SK-N-SH (cell line): ENCODE measurements at regions not wholly inside any gene's neighbourhood (a gene's known extent, or its start where the extent isn't known, plus 50 kb on each side); places are given as distances from the start of the nearest gene placed in this dataset.

Experiments used
- CTCF ChIA-PET: fragments of 300-600, 350-600 bp; formaldehyde crosslinking; extraction: SDS; loops from one replicate; lab custom pipeline; 2021; lab: Yijun Ruan, JAX
- POLR2A ChIA-PET: fragments of 350-600 bp; sonication (Branson Sonifier 250); formaldehyde crosslinking; extraction: SDS; loops from one replicate; lab custom pipeline; 2020; ENCODE audit warnings: antibody characterized with exemption, inconsistent platforms; lab: Yijun Ruan, JAX
- DNase-seq: peaks from one replicate; pipeline ENCODE4 v3.0.0; 2012
- H2AFZ ChIP-seq: fragments of 200-600 bp; sonication (generic); 2 replicates; pipeline ENCODE4 v1.8.1; 2016; ENCODE audit warnings: antibody characterized with exemption, mild to moderate bottlenecking, low read depth
- H3F3A ChIP-seq: fragments of 200-600 bp; sonication (generic); replicated peaks from 2 replicates; pipeline ENCODE3; 2016; ENCODE audit warnings: antibody characterized with exemption, mild to moderate bottlenecking; ENCODE audit not compliant: insufficient read depth
- H3K27ac ChIP-seq, 2 experiments: fragments of 200-500 bp in 1 of 2; fragments of 200-600 bp in 1 of 2; sonication (Bioruptor generic) in 1 of 2; sonication (generic), shearing (Covaris generic) in 1 of 2; 2 replicates each; pipeline versions ENCODE4 v1.5.1 to v1.6.1; 2014 to 2016; ENCODE audit warnings: low read depth in 2 of 2, inconsistent platforms in 1 of 2, low read length in 1 of 2, mild to moderate bottlenecking in 1 of 2, mixed read lengths in 1 of 2
- H3K27me3 ChIP-seq: fragments of 200-600 bp; sonication (generic), shearing (Covaris generic); 2 replicates; pipeline ENCODE4 v1.6.1; 2016; ENCODE audit warnings: mixed run types; ENCODE audit not compliant: insufficient read depth
- H3K36me3 ChIP-seq, 2 experiments: fragments of 200-500 bp in 1 of 2; fragments of 200-600 bp in 1 of 2; sonication (Bioruptor generic) in 1 of 2; sonication (generic) in 1 of 2; replicated peaks in 1 of 2; 2 replicates each; pipeline versions ENCODE3 to v1.5.1; 2014 to 2016; ENCODE audit warnings: low read length in 1 of 2, mild to moderate bottlenecking in 1 of 2; ENCODE audit not compliant: insufficient read depth in 2 of 2, control insufficient read depth in 1 of 2
- H3K4me1 ChIP-seq, 2 experiments: fragments of 200-500 bp in 1 of 2; fragments of 200-600 bp in 1 of 2; sonication (Bioruptor generic) in 1 of 2; sonication (generic), shearing (Covaris generic) in 1 of 2; 2 replicates each; pipeline versions ENCODE4 v1.5.1 to v1.6.1; 2014 to 2016; ENCODE audit warnings: low read depth in 1 of 2, low read length in 1 of 2, mixed run types in 1 of 2; ENCODE audit not compliant: insufficient read depth in 2 of 2, control insufficient read depth in 1 of 2
- H3K4me2 ChIP-seq: fragments of 200-600 bp; sonication (generic), shearing (Covaris generic); 2 replicates; pipeline ENCODE4 v1.6.1; 2017; ENCODE audit warnings: mixed run types
- H3K4me3 ChIP-seq, 2 experiments: fragments of 200-500 bp in 1 of 2; fragments of 200-600 bp in 1 of 2; sonication (Bioruptor generic) in 1 of 2; sonication (generic), shearing (Covaris generic) in 1 of 2; 2 replicates each; pipeline versions ENCODE4 v1.5.1 to v1.8.1; 2014 to 2016; ENCODE audit warnings: low read depth in 2 of 2, inconsistent platforms in 1 of 2, low read length in 1 of 2, mild to moderate bottlenecking in 1 of 2, mixed read lengths in 1 of 2, moderate library complexity in 1 of 2
- H3K79me2 ChIP-seq: fragments of 200-600 bp; sonication (generic); 2 replicates; pipeline ENCODE4 v1.8.1; 2017; ENCODE audit warnings: mild to moderate bottlenecking; ENCODE audit not compliant: insufficient read depth
- H3K9ac ChIP-seq: fragments of 200-600 bp; sonication (generic); 2 replicates; pipeline ENCODE4 v1.6.1; 2017; ENCODE audit warnings: mixed run types
- H3K9me2 ChIP-seq: fragments of 200-600 bp; sonication (generic); 2 replicates; pipeline ENCODE4 v1.6.1; 2017; ENCODE audit warnings: mixed run types
- H3K9me3 ChIP-seq: fragments of 200-600 bp; sonication (generic); 2 replicates; pipeline ENCODE4 v1.6.1; 2017; ENCODE audit warnings: mixed run types, mild to moderate bottlenecking, moderate library complexity
- H4K20me1 ChIP-seq: fragments of 200-600 bp; sonication (generic); 2 replicates; pipeline ENCODE4 v1.6.1; 2017; ENCODE audit warnings: mild to moderate bottlenecking, mixed run types; ENCODE audit not compliant: insufficient read depth
- ELF1 ChIP-seq: IDR thresholded peaks from 2 replicates; pipeline ENCODE4 v1.4.0; 2012
- EZH2phosphoT487 ChIP-seq: fragments of 200-600 bp; sonication (generic); IDR thresholded peaks from 2 replicates; pipeline ENCODE4 v1.6.1; 2017; ENCODE audit warnings: low read depth, mixed run types, mild to moderate bottlenecking, antibody characterized with exemption, moderate library complexity, borderline replicate concordance
- FOSL2 ChIP-seq: IDR thresholded peaks from 2 replicates; pipeline ENCODE4 v1.4.0; 2012; ENCODE audit warnings: low read depth, mild to moderate bottlenecking, moderate library complexity, borderline replicate concordance
- FOXJ3 ChIP-seq: sonication (generic); formaldehyde crosslinking; IDR thresholded peaks from 2 replicates; pipeline ENCODE4 v1.5.1; 2020; ENCODE audit warnings: mild to moderate bottlenecking, missing genetic modification reagents
- FOXM1 ChIP-seq: IDR thresholded peaks from 2 replicates; pipeline ENCODE4 v1.4.0; 2012; ENCODE audit warnings: low read depth, mild to moderate bottlenecking
- JUND ChIP-seq: IDR thresholded peaks from 2 replicates; pipeline ENCODE4 v1.4.0; 2012
- MXI1 ChIP-seq: IDR thresholded peaks from 2 replicates; pipeline ENCODE4 v1.6.1; 2012; ENCODE audit warnings: mild to moderate bottlenecking, low read depth, low read length, improper control_type of control experiment
- PBX3 ChIP-seq: IDR thresholded peaks from 2 replicates; pipeline ENCODE4; 2012
- RAD21 ChIP-seq: IDR thresholded peaks from 2 replicates; pipeline ENCODE4 v1.6.1; 2012; ENCODE audit warnings: mild to moderate bottlenecking, low read length
- RCOR1 ChIP-seq: fragments of 150-350 bp; IDR thresholded peaks from 2 replicates; pipeline ENCODE4 v1.6.1; 2017; ENCODE audit warnings: antibody characterized with exemption, low read length
- RFX5 ChIP-seq: IDR thresholded peaks from 2 replicates; pipeline ENCODE4 v1.6.1; 2012; ENCODE audit warnings: mild to moderate bottlenecking, improper control_type of control experiment, low read length
- SIN3A ChIP-seq: IDR thresholded peaks from 2 replicates; pipeline ENCODE4 v1.6.1; 2012; ENCODE audit warnings: low read depth, mild to moderate bottlenecking, low read length, moderate library complexity, borderline replicate concordance
- SMC3 ChIP-seq: IDR thresholded peaks from 2 replicates; pipeline ENCODE4 v1.6.1; 2012; ENCODE audit warnings: low read depth, low read length, improper control_type of control experiment
- TAF1 ChIP-seq: IDR thresholded peaks from 2 replicates; pipeline ENCODE4 v1.6.1; 2012; ENCODE audit warnings: low read depth, mild to moderate bottlenecking, low read length, moderate library complexity, borderline replicate concordance
- WGBS: methylation state at CpG from one replicate; pipeline ENCODE4 v1.1.6; 2017; ENCODE audit warnings: low lambda C conversion rate; 5-methylcytosine and 5-hydroxymethylcytosine counted together
- TF ChIP-seq, protein P1 (sequence below): IDR thresholded peaks from 2 replicates; pipeline ENCODE4 v1.4.0; 2012; ENCODE audit warnings: low read depth, borderline replicate concordance
- TF ChIP-seq, protein P2 (sequence below): fragments of 200-600 bp; sonication (generic); IDR thresholded peaks from 2 replicates; pipeline ENCODE4 v1.6.1; 2017; ENCODE audit warnings: antibody characterized with exemption, mild to moderate bottlenecking, moderate library complexity
- TF ChIP-seq, protein P3 (sequence below): IDR thresholded peaks from 2 replicates; pipeline ENCODE4 v1.4.0; 2012; ENCODE audit warnings: low read depth

DNA sequence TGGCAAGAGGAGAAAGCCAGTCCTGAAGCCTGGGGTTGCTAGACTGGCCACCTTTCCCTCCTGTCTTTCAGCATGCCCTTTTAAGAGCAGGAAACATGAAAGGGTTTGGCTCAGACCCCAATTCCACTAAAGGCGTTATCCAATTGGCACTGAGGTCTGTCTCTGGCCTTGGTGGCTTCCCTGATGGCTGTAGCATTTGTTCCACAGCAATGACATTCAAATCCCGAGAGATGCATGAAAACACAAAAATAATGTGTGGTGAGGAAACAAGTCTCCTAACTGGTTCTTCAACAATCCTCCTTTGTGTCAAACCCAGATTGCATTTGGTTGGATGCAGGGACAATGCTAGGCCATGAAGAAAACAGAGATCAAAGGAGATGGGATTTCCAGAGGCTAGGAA, 56.5 kb upstream of the ADTRP start:
- WGBS = 64% methylated on average over 2 of the region's 2 CpGs
- POLR2A ChIA-PET = no interaction called here
- Histone ChIP-seq H3K4me3 (no peak overlapping the region), H2AFZ (no peak overlapping the region), H3K79me2 (no peaks in the 10 kb centered on the region), H3K4me2 (no peak overlapping the region), H3K27ac (no peak overlapping the region), H3K9ac (no peak overlapping the region), H3K36me3 (no peaks in the 10 kb centered on the region), H4K20me1 (no peaks in the 10 kb centered on the region), H3K9me3 (no peaks in the 10 kb centered on the region), H3K27me3 (no peaks in the 10 kb centered on the region), H3K9me2 (no peaks in the 10 kb centered on the region), H3F3A (no peaks in the 10 kb centered on the region), H3K4me1 (no peaks in the 10 kb centered on the region)
- TF ChIP-seq SIN3A = no peak
- no peak for TF ChIP-seq RCOR1
- TF ChIP-seq FOSL2 = no peak
- CTCF ChIA-PET = no interaction called here
- no peak for DNase-seq

- no peak overlapping the region for H3K4me2 ChIP-seq
- TF ChIP-seq, protein P1, sequence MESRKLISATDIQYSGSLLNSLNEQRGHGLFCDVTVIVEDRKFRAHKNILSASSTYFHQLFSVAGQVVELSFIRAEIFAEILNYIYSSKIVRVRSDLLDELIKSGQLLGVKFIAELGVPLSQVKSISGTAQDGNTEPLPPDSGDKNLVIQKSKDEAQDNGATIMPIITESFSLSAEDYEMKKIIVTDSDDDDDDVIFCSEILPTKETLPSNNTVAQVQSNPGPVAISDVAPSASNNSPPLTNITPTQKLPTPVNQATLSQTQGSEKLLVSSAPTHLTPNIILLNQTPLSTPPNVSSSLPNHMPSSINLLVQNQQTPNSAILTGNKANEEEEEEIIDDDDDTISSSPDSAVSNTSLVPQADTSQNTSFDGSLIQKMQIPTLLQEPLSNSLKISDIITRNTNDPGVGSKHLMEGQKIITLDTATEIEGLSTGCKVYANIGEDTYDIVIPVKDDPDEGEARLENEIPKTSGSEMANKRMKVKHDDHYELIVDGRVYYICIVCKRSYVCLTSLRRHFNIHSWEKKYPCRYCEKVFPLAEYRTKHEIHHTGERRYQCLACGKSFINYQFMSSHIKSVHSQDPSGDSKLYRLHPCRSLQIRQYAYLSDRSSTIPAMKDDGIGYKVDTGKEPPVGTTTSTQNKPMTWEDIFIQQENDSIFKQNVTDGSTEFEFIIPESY = no peak
- no peak for TF ChIP-seq JUND
- TF ChIP-seq MXI1 = no peak
- TF ChIP-seq TAF1 = no peak
- TF ChIP-seq PBX3 = no peak
- no peak for TF ChIP-seq RFX5
- TF ChIP-seq, protein P2, sequence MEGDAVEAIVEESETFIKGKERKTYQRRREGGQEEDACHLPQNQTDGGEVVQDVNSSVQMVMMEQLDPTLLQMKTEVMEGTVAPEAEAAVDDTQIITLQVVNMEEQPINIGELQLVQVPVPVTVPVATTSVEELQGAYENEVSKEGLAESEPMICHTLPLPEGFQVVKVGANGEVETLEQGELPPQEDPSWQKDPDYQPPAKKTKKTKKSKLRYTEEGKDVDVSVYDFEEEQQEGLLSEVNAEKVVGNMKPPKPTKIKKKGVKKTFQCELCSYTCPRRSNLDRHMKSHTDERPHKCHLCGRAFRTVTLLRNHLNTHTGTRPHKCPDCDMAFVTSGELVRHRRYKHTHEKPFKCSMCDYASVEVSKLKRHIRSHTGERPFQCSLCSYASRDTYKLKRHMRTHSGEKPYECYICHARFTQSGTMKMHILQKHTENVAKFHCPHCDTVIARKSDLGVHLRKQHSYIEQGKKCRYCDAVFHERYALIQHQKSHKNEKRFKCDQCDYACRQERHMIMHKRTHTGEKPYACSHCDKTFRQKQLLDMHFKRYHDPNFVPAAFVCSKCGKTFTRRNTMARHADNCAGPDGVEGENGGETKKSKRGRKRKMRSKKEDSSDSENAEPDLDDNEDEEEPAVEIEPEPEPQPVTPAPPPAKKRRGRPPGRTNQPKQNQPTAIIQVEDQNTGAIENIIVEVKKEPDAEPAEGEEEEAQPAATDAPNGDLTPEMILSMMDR = no peak
- no peak for TF ChIP-seq RCOR1
- TF ChIP-seq SIN3A = no peak
- no peak for TF ChIP-seq EZH2phosphoT487
- no peak for TF ChIP-seq RAD21
- TF ChIP-seq FOXM1 = no peak
- TF ChIP-seq, protein P3, sequence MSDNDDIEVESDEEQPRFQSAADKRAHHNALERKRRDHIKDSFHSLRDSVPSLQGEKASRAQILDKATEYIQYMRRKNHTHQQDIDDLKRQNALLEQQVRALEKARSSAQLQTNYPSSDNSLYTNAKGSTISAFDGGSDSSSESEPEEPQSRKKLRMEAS = no peak
- no peak for TF ChIP-seq SMC3
- no peak for TF ChIP-seq ELF1
- no peak for TF ChIP-seq FOXJ3
- no peaks in the 10 kb centered on the region for H4K20me1 ChIP-seq
- no peak overlapping the region for H3K4me3 ChIP-seq
- no peak overlapping the region for H2AFZ ChIP-seq
- no peaks in the 10 kb centered on the region for H3K79me2 ChIP-seq
- H3K9ac ChIP-seq = no peak overlapping the region
- DNase-seq = no peak
- no peaks in the 10 kb centered on the region for H3K9me2 ChIP-seq
- CTCF ChIA-PET = no interaction called here
- POLR2A ChIA-PET = no interaction called here
- H3K27ac ChIP-seq = no peak overlapping the region
- H3K27me3 ChIP-seq = no peaks in the 10 kb centered on the region
- H3K36me3 ChIP-seq = no peaks in the 10 kb centered on the region
- 66% methylated on average over 11 of the region's 11 CpGs for WGBS
- H3K4me1 ChIP-seq = no peaks in the 10 kb centered on the region
- no peaks in the 10 kb centered on the region for H3F3A ChIP-seq
- no peaks in the 10 kb centered on the region for H3K9me3 ChIP-seq
Measured at GRCh38 chr6:11833626-11834592, 55.3 kb upstream of the ADTRP start.
